Fibroblast of skin of scalp (primary cell): ENCODE measurements at regions not wholly inside any gene's neighbourhood (a gene's known extent, or its start where the extent isn't known, plus 50 kb on each side); places are given as distances from the start of the nearest gene placed in this dataset.
"Not testable (repeated sequence)": the region's sequence is repeated elsewhere in the genome, so short reads cannot be mapped to it uniquely, and the experiment has no call there.

Source experiments
- DNase-seq: peaks from one replicate; pipeline ENCODE4 v3.0.0-alpha.2; 2013

DNA sequence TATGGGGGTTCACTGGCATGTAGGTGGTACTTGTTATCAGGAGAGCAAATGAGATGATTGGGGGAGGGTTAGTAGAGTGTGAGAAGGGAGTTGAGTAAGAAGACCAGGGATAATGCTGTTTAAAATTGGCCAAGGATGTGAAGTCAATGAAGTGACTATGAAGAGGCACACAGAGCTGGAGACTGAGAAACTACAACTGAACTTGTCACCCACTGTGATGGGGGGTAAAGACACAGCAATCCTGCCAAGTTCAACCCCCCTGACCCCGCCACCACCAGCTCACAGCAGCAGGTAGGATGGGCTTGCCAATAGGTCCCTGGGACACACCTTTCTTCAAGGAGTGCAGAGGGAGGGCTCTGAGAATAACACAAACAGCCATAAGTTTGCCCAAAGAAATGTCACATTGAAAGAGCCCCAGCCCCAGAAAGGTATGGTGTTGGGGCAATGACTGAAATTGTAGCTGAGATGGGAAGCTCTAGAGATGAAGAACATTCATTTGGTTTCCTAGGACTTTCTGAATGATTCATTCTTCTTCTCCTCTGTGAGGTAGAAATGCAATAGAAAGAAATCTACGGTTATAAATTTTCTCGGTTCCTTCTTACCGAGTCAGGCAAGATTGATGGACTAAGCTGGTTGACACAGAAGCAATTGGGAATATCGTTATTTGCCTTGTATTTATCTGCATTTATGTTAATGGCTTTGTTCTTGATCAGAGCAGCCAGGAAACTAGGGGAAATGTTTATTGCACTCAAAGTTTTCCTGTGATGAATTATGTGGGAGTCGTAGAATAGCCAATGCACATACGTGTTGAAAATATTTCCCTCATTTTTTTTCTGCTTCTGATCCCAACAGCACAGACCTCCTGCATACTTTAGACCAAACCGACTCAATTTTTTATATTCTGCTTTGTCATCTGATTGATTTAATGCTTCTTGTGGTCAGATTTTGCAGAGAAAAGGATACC, 595.2 kb upstream of the CDH11 start:
- DNase-seq: no peak

DNA sequence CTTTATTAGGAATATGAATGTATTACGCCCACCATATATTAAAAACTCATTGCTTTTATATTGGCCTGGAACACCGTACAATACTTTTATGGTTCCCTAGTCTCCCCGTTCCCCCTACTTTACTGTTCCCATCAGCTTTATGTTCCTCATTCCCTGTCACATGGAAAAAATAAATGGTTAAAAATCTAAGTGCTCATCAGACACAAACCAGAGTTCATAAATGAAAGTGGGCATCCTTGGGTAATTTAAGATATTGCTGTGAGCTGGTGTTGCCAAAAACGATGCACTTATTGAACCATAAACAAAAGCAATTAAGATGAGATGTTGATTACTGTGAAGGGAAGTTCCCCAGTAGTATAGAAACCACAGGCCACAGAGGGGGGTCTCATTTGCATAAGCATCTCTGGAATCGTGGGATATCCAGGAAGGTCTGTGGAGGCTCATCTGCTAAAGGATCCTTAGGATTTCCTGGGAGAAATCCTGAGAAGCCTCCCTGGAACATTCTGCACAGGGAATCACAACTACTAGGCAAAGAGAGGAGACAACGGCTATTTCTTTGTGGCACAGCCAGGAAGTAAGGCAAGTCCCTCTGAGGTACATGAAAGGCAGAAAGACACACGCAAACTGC, 591.4 kb upstream of the CDH11 start:
- DNase-seq: no peak

GRCh38 chr16:65710107-65710506, 588.2 kb upstream of the CDH11 start:
- no peak for DNase-seq

DNA sequence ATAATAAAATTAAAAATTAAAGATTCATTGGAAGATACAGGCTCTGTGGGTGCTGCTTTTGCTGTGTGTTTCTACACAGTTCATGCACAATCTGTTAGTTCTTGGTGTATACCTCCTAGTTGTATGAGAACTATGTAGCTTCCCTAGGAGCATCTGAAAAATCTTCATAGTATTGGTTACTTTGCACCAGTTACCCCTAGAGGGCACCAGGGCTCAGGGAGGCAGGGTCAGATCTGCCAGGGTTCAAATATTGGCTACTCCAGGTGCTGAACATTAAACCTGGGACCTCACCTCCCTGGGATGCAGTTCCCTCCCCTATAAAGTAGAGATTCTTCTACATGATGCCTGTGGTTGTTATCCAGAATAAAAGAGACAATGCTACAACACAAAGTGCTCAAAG, 583.0 kb upstream of the CDH11 start:
- no peak for DNase-seq

DNA sequence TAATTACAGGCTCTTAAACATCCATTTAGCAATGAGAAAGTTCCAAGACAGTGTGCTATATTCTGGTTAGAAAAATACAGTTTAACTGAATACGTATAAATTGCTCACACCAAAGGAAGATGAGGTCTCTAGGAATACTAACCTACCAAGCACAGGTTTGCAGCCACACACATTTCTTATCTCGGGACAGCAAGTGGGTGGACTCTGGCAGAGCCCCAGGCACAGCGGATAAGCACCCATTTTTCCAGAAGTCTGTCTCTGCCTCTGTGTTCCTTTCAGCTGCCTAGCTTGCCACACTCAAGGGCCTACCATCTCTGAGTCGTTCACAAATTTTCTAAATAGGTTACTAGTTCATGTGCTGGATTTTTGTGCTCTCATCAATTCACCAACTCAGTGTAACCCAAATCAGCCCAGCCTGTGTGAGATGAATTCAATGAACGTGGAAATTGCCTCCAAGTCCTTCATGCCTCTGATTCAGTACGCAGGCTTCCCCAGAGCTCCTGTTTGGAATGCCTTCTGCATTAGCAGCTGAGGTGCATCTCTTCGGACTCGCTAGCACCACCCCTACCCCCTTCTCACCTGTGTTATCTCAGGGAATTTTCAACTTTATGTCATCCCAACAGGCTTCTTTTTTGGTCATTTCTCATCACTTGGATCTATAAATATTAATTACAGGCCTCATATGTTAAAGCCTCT, 581.0 kb upstream of the CDH11 start:
- no peak for DNase-seq

- peak; percentile 58 for DNase-seq
Measured at GRCh38 chr16:65700596-65700995, 578.7 kb upstream of the CDH11 start.

- peak; percentile 61 for DNase-seq
Measured at GRCh38 chr16:65698791-65699321, 577.0 kb upstream of the CDH11 start.

DNA sequence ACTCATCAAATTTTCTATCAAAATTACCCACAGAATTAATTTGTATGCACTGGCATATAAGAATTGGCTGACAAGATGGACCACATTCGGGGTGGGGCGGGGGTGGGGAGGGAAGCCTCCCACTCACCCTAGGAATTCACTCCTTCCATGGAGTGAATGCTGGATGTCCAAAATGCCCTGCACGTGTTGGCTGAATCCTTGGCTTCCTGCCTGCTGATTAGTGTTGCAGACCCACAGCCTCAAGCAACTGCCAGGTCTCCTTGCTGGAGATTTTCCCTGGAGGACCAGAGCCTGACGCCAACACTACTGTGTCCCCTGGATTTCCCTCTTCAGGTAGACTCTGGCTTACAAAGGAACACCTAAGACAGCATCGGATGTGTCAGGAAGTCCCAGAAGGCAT, 575.7 kb upstream of the CDH11 start:
- no peak for DNase-seq

GRCh38 chr16:65697065-65697464, 575.2 kb upstream of the CDH11 start:
- DNase-seq: peak; percentile 36

DNA sequence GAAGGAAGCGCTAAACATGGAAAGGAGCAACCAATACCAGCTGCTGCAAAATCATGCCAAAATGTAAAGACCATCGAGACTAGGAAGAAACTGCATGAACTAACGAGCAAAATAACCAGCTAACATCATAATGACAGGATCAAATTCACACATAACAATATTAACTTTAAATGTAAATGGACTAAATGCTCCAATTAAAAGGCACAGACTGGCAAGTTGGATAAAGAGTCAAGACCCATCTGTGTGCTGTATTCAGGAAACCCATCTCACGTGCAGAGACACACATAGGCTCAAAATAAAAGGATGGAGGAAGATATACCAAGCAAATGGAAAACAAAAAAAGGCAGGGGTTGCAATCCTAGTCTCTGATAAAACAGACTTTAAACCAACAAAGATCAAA, 570.0 kb upstream of the CDH11 start:
- not testable (repeated sequence) for DNase-seq

- no peak for DNase-seq
Measured at GRCh38 chr16:65689726-65690125, 567.9 kb upstream of the CDH11 start.

DNA sequence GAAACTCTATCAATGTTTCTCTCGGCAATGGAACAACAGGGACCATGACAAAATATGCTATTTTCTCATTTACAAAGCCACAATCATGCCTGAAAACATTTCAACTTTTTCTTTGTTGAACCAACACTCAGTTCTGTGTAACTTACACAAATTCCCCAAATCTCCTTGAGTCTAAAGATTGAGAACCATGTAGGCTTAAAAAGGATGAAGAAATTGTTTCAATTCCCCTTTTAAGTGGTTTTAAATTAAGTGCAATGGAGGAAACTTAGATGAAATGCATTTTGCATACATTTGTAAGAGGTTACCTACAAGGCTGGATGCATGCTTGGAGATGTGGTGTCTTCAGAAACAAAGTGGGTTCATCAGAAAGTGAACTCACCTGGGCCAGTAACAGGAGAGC, 566.4 kb upstream of the CDH11 start:
- no peak for DNase-seq

DNA sequence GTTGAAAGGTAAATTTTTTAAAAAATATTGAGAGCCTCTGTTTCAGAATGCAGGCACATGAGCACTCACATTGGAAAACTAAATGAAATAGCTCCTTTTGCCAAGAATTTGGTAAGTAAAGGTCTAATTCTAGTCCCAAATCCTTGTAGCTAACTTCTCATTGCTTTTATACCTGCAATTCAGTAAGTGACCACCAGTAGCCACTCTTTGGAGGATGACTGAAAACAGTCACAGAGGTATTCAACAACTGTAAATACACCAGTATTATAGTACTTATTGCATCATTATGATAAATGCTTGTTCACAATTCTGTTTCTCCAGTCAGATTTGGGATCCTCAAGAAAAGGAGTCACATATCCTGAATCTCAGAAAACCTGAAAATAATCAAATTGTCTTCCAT, 562.4 kb upstream of the CDH11 start:
- DNase-seq: no peak

- DNase-seq: peak; percentile 33
Measured at GRCh38 chr16:65681406-65681805, 559.5 kb upstream of the CDH11 start.

- no peak for DNase-seq
Measured at GRCh38 chr16:65679785-65680184, 557.9 kb upstream of the CDH11 start.

- no peak for DNase-seq
Measured at GRCh38 chr16:65675161-65675560, 553.3 kb upstream of the CDH11 start.

DNA sequence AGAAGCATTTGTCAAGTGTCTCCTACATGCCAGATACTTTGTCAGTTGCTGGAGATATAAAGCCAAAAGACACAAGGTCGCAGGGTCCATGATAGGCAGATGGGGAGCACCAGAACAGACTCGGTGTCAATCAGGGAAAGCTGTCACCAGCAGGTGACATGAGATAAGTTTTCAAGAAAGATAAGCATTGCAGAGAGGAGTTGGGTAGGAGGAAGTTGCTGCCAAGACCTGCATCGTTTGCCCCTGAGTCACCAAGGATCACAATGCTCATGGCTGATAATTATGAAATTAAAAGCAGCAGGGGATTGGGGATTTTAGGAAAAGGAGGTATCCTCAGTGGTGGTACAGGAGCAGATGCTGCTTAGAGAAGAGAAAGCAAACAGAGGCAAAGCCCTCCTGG, 551.1 kb upstream of the CDH11 start:
- DNase-seq: peak; percentile 46

- no peak for DNase-seq
Measured at GRCh38 chr16:65671071-65671470, 549.2 kb upstream of the CDH11 start.

GRCh38 chr16:65668064-65668595, 546.3 kb upstream of the CDH11 start:
- DNase-seq: no peak

DNA sequence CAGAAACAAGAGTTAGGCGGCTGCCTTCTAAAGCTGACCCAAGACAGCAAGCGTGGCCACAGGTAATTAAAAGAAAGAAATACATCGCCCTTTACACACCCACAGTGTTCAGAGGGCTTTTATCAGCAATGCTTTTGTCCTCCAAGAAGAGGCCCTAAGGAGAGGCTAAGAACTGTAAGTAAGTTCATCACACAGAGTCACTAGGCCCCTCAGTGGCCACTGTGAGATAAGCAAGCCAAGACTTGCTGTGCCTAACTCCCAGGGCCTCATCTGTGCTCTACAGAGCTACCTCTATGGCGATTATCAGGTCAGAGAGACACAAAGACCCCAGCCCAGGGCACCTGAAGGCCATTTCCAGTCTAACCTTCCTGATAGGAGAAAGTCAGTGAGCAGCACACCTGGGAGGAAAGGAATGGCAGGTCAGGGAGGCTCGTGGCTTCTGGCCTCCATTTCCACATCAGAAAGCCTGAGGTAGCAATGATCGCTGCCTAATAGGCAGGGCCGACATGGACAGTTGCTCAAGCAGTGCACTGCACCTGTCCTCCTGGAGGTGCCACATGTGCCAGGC, 545.2 kb upstream of the CDH11 start:
- DNase-seq: peak; percentile 61

GRCh38 chr16:65666132-65666941, 544.5 kb upstream of the CDH11 start:
- DNase-seq: no peak

- no peak for DNase-seq
Measured at GRCh38 chr16:65665586-65665985, 543.7 kb upstream of the CDH11 start.
